ENCODE measurements at regions not wholly inside any gene's neighbourhood (a gene's known extent, or its start where the extent isn't known, plus 50 kb on each side); places are given as distances from the start of the nearest gene placed in this dataset.

DNA sequence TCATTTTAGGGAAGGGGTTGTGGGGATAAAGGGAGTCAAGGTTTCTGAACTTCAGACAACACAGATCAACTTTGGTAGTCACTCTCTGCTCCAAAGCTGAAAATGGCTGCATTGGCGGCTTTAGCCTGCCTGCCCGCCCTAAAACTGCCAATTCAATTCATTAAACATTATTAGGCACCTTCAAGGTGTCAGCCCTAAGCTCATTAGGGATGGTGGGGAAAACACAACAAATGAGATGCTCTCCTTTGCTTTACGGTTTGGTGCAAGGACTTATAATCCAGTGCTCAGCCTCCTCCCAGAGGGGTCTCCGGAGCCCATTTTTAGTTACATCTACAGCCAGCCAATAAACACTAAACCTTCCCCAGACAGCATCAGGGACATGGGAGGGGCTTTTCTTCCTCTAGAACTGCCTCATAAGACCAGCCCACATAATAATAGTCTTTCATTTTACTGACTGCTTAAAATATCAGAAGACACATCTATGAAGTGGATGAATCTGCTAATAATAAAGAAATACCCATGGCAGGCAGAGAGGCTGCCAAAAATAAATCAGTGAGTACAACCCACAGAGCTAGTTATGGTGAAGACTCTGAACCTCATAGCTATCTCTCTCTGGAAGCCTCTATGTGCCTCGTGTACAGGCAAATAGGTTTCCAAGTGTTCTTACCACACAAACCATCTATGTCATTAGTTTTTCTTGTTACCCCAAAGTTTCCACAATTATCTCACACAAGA lies 102.8 kb upstream of the NCAM1 start:
- no peak for DNase-seq (ENCODE audit: low spot score)

DNA sequence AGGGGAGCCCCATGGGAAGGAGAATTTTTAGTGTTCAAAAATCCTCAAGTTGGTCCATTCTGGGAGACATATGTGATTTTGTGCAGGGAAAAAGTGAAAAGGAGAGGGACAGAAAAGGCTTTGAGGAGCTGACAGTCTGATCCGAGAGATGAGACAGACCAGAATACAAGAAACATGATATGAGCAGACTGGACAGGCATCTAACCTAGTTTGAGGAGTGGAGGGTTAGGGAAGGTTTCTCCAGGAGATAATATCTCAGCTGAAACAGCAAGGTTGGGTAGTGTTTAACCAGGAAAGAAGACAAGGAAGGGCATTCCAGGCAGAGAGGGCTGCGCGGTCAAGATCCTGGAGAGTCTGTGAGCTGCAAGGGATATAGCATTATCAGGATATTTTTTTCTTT lies 101.4 kb upstream of the NCAM1 start:
- no peak for DNase-seq (ENCODE audit: low spot score)

DNA sequence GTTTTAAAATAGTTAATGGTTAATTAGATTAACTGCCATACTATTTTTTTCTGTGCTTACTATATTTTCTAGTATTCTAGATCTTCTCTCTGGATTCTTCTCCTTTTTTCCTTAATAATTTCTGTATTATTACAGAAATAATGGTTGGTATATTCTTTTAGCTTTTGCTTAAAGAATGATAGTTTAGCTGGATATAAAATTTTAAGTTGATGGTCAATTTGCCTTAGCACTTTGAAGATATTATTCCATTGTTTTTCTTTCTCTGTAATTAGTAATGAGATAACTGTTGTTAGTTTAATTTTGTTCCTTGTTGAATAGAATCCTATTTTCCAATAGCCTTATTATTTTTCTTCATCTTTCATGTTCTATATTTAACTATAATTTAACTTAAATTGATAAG lies 99.9 kb upstream of the NCAM1 start:
- no peak for DNase-seq (ENCODE audit: low spot score)

DNA sequence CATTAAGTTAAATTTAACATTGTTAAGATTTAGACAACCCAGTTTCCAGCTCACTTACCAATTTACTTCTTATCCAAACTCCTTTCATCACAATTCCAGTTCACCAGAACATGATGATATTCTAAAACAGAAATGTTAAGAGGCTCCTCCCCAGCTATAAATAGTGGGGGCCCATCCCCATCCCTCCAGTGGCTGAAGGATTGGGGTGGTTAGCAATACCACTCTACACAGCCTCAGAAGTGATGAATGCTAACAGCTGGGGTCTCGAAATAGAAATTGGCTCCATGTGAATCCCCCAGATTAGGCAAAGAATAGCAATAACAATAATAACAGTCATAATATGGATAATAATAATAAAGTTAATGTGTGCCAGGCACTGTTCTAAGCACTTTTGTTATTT lies 97.9 kb upstream of the NCAM1 start:
- no peak for DNase-seq (ENCODE audit: low spot score)

DNA sequence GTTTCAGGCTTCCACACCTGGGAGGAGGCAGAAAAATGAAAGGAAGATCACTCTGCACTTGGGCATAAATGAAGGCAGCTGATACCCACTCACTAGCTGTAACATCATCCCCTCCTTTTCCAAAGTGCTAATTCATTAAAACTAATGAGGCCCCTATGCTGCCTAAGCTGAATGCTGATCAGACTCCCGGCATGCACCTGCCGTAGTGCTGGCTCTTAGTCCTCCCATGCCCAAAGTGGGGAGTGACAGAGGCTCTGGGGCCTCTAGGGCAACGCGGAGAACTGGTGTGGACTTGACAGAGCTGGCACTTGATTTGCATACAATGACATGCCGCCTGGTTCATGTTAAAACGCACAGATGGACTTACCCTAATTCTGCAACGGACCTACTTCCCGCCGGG lies 96.5 kb upstream of the NCAM1 start:
- DNase-seq (ENCODE audit: low spot score), result no peak

DNA sequence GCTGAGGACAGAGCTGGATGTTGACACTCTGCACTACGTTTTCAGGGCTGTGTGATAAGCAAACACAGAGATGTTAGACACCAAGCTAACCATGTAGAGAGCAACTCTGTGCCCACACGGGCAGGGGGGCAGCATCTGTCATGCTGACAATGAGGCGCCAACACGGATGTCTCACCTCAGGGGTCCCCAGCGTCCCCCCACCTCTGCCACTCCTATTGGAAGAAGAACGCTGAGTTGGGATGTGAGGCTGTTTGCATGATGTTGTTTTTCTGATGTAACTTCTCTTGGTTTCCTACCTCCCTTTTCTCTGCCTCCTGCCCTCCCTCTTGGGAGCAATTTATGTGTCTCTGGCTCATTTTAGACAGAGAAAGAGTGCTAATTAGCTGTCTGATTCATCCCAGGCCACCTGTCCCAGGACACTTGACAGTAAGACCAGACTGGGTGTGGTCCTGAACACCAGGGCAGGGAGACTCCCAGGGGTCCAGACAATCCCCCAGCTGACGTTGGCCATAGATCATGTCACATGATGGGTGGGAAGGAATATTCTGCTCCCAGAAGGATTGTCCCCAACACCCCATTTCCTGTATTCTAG lies 89.2 kb upstream of the NCAM1 start:
- no peak for DNase-seq (ENCODE audit: low spot score)

DNA sequence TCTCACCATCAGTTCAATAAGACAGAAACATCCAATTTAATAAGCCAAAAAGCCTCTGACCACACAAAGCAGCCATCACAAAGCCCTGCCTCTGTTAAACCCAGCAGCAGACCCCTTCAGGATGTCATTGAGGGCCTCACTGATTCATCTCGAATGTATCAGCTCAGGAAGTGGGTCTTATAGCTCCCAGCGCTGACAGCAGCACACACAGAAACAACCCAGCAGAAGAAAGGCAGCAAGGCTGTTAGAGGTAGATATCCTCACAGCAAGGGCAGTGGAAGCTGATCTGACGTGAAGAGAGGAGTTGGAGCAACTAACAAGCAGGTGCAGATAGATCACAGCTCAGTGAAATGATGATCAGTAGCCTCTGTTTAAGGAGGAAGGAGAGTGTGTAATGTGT lies 86.2 kb upstream of the NCAM1 start:
- no peak for DNase-seq (ENCODE audit: low spot score)

DNA sequence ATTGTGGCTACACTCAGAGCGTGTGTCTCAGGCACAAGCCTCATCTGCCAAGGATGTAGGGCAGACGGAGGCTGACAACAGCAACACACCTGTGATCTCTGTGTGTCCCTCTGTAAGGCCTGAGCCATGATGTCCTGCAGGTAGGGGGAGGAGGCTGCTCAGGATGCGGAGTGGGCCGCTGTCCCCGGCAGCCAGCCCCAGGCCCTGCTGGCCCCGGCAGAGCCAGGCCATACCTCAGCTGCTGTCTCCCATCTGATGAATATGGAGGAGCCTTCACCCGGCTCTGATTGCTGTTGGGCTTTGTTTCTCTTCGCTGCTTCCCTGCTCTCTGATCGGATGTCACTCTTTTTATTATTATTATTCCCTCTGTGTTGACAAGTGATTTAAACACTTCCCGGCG lies 83.6 kb upstream of the NCAM1 start:
- DNase-seq (ENCODE audit: low spot score), result no peak

DNA sequence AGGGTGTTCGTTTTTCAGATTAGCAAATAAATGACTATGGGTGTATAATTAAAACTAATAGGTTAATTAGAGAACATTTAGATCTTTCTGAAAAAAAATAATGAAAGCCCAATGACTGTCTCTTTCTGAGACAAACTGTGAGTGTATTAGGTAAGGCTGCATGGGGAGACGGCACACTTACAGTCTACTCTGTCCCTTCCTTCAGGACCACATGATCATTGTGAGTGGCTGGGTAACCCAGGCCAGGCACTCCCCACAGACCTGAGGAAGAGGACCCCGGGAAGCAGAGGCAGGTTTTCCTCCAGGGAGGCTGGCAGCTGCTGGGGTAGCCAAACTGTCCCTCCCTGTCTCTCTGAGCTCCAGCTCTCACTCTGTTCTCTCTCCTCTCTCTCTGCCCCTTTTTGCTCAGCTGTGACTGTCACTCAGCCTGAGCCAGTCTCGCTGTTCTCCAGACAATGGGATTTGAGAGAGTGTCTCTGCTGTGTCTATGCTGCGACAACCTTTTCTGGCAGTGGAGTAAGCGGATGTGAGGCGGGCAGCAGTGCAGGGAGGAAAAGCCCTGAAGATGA lies 83.1 kb upstream of the NCAM1 start:
- DNase-seq (ENCODE audit: low spot score), result no peak

DNA sequence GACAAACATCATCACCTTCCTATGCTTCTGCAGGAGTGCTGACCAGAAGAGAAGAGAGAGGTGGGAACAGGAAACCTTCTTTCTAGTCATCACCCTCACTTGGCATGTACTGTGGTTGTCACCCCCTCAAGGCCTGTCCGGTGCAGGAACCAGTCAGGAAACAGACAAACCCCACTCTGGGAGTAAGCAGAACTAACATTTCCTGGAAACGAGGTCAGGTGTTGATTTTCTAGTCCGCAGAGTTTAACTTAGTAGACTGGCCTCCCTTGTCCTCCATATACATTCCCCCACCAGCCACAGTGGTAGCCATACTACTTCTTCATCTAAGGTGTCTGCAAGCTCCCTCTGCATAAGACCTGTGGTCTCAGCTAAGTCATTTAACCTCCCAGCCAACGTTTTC lies 80.7 kb upstream of the NCAM1 start:
- DNase-seq (ENCODE audit: low spot score), result no peak

DNA sequence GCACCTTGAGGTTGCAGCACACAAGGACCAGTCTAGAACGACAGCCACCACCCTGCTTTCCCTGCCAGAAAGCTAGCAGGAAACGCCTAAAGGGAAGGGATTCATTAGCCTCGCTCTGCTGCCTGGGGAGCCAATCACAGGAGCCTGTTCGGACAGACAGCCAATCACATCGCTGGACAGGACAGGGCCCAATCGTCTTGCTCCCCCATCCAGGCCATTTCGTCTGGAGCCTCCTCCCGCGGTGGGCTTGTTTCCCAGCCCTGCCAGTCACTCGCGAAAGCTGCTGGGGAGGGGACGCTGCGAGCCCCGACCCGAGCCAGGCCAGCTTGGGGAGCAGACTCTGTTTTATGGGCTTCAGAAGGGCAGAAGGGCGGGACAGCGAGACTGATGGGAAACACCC lies 79.8 kb upstream of the NCAM1 start:
- DNase-seq (ENCODE audit: low spot score), result no peak

DNA sequence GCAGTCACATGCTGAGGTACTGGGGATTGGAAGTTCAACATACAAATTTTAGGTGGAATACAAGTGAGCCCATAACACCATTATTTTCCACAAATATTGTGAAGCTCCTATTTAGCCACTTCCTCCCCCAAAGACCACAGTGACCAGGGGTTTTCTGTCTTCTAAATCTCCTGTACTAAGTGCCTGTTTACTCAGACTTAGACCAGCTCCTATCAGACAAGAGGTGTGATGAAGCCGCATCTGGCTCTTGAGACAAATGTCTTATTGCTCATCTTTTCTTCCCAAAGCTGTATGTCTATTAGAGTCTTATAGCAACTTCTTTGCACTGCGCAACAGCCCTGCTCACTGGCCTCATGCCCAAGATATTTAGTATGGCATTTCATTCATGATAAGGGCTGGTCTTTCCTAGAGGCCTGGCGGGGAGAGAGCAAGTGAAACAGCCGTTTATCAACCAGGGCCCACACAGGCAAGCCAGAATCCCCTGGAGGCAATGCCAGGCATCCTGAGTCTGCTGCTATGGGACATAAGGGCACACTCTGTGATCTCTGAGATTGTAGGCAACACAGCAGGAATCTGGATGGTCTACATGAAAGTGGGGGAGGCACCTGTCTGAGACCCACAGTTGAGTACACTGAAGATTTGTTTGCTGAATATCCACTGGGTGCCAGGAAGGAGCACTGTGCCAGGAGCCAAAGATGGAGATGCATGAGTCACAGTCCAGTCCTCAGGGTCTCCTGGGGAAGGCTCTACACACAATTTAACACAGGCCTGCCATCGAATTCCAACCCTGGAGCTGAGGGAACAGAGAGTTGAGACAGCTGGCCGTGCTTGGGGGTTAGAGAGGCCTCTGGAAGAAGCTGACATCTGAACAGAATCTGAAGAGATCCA lies 78.5 kb upstream of the NCAM1 start:
- DNase-seq (ENCODE audit: low spot score), result no peak

DNA sequence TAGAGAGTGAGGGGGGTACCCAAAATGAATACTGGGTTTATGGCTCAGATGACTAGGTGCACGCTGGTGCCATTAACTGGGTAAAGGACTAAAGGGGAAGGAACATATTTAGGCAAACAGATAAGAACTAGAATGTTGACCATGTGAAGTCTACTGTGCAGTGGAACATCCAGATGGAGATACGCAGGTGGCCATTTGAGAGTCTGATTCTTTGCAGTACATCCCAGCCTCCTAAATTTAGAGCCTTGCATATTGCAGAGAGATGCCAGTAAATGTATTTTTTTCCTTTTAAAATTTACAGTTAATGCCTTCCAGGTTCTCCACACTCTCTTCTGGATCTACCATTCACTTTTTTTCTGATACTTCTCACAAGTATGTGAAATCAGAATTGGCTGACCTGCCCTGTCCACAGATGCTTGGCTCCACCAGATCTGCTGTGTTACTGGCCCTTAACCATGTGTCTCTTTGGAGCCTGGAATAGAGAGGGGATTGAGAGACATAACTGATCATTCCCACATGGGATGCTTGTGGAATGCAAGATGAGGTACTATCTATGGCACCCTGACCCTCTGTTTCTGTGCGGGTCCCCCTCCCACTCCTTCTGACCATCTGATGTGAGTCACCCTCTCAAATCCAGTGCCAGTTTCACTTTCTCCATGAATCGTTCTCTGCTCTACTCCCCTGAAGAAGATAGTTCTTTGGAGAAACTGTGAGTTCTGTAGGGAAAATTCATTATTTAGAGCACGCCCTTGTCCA lies 77.0 kb upstream of the NCAM1 start:
- DNase-seq (ENCODE audit: low spot score), result no peak

DNA sequence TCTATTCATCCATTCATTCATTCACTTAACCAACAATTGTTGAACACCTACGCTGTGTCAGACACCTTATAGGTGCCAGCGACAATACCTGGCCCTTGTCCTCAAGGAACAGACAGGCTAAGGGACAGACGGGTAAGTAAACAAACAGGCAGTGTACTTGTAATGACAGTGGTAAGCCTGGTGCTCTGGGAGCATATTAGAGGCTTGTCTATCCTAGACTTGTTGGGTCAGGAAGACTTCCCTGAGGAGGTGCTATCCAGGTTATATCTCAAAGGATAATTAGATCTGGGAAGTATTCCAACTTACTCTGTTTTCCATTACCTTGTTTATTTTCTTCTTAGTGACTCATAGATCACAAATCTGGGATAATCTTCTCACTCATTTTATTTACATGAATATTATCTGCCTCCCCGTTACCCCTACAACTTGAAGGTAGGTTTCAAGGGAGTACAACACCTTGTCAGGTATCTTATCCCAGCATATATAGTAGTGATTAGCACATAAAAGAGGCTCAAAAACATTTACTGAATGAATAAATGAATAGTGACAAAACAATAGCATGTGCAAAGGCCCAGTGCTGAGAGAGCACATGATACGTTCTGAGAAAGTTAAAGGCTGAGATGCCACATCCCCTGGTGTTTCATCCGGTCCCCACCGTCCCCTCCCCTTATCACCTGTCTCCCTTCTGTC lies 75.3 kb upstream of the NCAM1 start:
- DNase-seq (ENCODE audit: low spot score), result no peak

DNA sequence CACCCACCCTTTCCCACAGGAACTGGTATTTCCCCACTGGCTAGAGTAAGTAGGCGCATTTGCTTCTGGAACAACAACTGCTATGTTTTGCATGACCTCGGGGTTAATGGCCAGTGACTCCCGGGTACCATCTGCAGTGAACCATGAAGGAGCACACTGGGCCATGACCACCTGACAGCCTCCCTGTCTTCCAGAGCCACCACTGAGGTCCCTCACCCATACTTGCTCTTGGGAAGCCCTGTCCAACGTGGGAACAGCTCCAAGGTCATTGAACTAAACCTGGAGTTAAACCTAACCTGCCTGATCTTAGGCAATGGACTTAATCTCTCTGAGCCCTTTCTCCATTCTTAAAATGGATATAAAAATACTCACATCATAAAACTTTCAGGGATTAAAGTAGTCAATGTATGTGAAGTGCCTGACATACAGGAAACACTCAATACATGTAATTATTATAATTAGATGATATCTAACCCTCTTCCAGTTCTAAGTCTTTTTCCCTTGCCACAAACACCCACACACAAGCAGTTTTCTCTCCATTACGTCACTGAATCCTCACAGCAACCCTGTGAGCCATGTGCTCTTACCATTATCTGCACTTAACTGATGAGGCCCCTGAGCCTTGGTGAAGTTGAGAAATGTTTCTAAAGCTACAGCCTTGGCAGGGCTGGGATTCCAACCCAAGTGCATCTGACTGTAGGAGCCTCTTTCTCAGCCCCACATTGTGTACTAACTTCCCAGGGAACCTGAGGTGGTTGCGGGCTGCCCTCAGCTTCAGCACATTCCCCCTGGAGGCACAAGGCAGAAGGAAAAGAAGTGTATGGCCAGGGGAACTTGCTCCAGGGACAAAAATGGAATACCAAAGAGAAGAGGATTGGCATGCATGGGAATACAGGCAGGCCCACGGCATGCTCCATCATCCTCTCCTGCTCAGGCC lies 74.5 kb upstream of the NCAM1 start:
- DNase-seq (ENCODE audit: low spot score), result no peak

DNA sequence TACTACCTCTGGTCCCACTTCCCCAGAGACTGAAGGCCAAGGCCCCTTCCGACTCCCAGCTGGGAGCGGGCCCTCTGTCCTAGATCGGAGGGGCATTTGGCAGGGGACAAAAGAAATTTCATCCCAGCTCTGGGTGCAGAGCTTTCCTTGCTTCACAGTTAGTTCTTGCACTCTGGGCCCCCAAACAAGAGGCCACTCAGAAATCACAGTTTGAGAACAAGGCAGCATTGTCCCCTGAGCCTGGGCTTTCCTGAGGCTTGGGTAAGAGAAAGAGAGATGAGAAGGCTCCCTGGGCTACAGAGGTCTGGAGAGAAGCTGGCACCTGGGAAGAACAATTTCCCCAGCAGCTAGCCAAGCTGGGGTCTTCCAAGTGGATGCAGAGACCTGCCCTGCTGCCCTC lies 71.8 kb upstream of the NCAM1 start:
- DNase-seq (ENCODE audit: low spot score), result no peak

DNA sequence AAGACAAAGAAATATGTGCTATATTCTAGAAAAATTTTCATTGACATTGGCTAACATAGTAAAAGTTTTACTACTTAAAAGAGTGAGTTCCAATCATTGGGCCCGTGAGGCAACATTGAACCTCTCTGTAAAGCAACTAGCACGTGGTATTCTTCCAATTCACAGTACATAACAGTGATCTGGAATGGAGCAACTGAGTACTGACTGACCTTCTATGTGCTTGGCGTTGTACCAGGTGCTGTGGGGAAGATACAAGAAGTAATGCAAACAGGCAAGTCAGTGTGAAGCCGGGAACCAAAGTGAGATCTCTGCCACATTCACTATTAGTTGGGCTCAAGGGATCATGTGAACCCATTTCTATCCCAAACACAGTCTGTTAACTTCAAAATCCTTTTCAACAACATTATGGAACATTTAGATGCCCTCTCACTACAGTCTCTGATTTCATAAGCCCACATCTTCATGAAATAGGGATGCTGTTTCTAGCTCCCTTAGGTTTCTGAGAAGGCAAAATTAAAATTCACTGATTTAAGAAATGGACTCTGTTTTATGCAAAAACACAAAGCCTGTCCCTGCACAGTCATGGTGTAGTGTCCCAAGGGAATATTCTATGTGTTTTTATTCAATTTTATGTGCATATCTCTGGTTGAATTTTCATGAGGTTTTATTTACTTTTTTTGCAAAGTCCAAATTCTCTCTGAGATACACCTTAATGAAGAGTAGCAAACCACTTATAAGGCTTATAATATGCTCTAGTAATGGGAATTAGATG lies 61.8 kb upstream of the NCAM1 start:
- DNase-seq (ENCODE audit: low spot score), result no peak

DNA sequence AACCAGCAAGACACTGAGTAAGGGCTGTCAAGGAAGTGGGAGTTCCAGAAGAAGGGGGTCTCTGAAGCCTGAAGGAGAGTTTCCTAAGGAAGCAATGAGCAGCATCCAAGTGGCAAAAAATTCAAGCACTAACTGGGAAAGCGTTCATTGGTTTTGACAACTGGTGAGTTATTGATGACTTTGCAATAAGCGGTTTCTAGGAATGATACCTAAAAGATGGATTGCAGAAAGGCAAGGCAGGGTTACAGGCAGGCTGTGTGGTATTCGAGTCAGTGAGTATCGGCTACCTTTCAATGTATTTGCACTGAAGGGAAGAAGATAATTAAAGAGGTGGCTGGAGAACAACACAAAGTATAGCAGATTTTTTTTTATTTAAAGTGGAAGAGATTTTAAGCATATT lies 59.3 kb upstream of the NCAM1 start:
- DNase-seq (ENCODE audit: low spot score), result no peak

DNA sequence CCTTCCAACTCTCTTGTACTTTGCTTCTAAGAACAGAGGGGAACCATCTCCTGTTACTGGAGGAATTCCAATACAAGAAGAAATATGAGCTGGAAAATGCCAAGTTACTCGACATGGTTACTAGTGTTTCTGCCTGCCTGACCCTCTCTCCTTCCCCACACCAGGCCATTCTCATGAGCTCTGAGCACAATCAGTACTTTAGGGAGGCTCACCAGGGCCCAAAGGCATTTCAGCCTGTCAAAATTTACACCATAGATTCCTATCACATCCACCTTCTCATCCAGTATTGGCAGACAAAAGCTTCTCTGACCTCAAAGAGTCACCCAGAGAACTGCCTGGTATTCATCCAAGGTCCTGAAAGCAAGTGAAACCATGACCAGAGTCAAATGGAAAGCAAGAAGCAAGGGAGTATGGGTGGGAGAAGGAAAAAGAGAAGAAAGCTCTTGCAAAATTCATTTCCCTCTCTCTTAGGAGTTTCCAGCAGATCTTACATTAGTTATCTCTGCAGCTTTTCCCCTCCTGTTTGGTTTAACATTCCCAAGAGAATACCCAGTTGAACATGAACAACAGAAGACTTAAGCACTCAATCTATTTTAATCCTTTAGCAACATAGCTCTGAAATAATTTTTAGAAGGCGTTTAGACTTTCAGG lies 58.7 kb upstream of the NCAM1 start:
- DNase-seq (ENCODE audit: low spot score), result no peak

Data from hematopoietic multipotent progenitor cell treated with erythropoietin and hydrocortisone succinate and interleukin-3 and kit ligand, for 15 days (in vitro differentiated cells).